ENCODE measurements at regions not wholly inside any gene's neighbourhood (a gene's known extent, or its start where the extent isn't known, plus 50 kb on each side); places are given as distances from the start of the nearest gene placed in this dataset.

- no peak for TF ChIP-seq CTCF (IDR thresholded peaks at IDR 0.05; ENCODE audit: insufficient read depth, low read depth, low read length, missing control alignments)
- no peak for DNase-seq (ENCODE audit: low read depth)
- H3K4me3 ChIP-seq (ENCODE audit: low read depth, low read length) = no peak overlapping the region
Observed at GRCh38 chr20:10798811-10799210, 125.0 kb upstream of the JAG1 start.

GRCh38 chr20:10799735-10800134 is 125.9 kb upstream of the JAG1 start:
- H3K4me3 ChIP-seq (ENCODE audit: low read depth, low read length) = no peak overlapping the region
- TF ChIP-seq CTCF (IDR thresholded peaks at IDR 0.05; ENCODE audit: insufficient read depth, low read depth, low read length, missing control alignments) = no peak
- DNase-seq (ENCODE audit: low read depth) = no peak

GRCh38 chr20:10800288-10800687 is 126.5 kb upstream of the JAG1 start:
- no peak overlapping the region for H3K4me3 ChIP-seq (ENCODE audit: low read depth, low read length)
- no peak for TF ChIP-seq CTCF (IDR thresholded peaks at IDR 0.05; ENCODE audit: insufficient read depth, low read depth, low read length, missing control alignments)
- DNase-seq (ENCODE audit: low read depth) = no peak

GRCh38 chr20:10802236-10802635 is 128.4 kb upstream of the JAG1 start:
- no peak for DNase-seq (ENCODE audit: low read depth)
- no peak for TF ChIP-seq CTCF (IDR thresholded peaks at IDR 0.05; ENCODE audit: insufficient read depth, low read depth, low read length, missing control alignments)
- H3K4me3 ChIP-seq (ENCODE audit: low read depth, low read length) = no peak overlapping the region

- TF ChIP-seq CTCF (IDR thresholded peaks at IDR 0.05; ENCODE audit: insufficient read depth, low read depth, low read length, missing control alignments) = no peak
- DNase-seq (ENCODE audit: low read depth) = no peak
- H3K4me3 ChIP-seq (ENCODE audit: low read depth, low read length) = no peak overlapping the region
Observed at GRCh38 chr20:10805764-10806163, 132.0 kb upstream of the JAG1 start.

- H3K4me3 ChIP-seq (ENCODE audit: low read depth, low read length) = no peak overlapping the region
- no peak for TF ChIP-seq CTCF (IDR thresholded peaks at IDR 0.05; ENCODE audit: insufficient read depth, low read depth, low read length, missing control alignments)
- DNase-seq (ENCODE audit: low read depth) = no peak
Observed at GRCh38 chr20:10806539-10806938, 132.7 kb upstream of the JAG1 start.

GRCh38 chr20:10807013-10807412 is 133.2 kb upstream of the JAG1 start:
- no peak overlapping the region for H3K4me3 ChIP-seq (ENCODE audit: low read depth, low read length)
- DNase-seq (ENCODE audit: low read depth) = no peak
- no peak for TF ChIP-seq CTCF (IDR thresholded peaks at IDR 0.05; ENCODE audit: insufficient read depth, low read depth, low read length, missing control alignments)
